ENCODE measurements at regions not wholly inside any gene's neighbourhood (a gene's known extent, or its start where the extent isn't known, plus 50 kb on each side); places are given as distances from the start of the nearest gene placed in this dataset.

DNA sequence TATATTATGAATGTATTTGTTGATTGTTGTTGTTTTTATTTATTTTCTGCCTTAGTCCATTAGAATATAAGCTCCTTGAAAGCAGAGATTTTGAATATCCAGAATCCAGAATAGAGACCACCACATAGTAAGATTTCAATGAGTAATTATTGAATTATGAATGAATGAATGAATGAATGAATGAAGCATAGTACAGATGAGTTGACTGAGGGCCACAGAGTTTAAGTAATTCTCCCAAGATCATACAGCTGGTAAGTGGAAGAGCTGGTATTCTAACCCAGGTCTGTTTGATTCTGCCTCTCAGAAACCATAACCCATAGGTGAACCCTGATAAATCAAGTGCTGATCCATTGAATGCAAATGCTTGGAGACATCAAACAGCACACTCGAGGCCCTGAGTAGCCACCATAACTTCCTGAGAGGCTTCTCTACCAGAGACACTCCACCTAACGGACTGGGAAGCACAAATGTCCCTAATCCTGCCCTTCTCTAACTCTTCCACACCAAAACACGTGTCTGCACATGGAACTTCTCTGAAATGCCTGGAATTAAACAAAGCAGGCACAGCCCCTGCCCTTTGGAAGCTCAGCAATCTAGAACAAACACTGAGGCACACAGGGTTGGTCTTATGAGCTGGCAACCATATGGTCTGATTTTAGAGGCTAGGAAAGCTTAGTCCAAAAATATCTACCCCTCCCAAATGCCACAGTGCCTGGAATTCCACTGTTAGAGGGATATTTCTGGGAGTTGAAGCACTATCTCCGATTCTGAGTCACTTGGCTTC is 190.1 kb downstream of the FOXO1 start:
- DNase-seq (ENCODE audit: low read depth) = peak; percentile 9

DNA sequence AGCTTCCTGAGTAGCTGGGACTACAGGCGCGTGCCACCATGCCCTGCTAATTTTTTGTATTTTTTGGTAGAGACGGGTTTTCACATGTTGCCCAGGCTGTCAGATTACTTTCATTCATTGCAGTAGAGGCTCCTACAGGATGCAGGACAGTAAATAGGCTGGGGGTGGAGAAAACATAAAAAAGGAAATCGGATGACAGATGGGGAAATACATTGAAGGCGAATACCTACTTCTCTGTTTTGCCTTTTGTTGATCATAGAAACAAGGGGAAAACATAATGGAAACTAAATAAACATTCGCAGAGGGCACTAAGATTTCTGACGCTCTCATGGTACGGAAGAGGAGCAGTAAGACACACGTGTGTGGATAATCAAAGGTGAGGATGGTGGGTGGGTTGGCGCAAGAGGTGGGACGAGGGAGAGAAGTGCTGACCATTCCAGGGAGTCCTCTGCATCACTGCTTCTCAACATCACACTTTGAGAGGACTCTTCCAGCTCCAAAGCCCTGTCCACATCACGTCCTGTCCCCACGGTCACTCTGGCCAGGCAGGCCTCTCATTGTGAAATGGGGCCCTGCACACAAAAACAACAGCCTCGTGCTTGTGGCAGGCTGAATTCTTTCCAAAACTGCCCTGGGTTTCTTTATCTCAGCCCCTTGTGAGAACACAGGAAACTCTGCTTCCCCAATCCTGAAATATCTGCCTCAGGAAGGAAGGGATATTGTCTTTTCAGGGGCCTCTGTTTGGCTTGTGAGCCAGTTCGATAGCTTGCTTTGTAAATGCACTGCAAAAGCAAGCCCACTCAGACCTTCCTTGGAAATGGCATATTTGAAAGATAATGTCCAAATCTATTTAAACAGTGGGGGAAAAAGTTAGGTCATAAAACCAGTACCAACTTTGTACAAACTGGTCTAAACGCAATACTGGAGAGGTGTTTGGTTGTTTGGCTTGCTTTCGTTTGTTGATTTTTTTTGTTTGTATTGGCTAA is 188.5 kb downstream of the FOXO1 start:
- DNase-seq (ENCODE audit: low read depth) = no peak

DNA sequence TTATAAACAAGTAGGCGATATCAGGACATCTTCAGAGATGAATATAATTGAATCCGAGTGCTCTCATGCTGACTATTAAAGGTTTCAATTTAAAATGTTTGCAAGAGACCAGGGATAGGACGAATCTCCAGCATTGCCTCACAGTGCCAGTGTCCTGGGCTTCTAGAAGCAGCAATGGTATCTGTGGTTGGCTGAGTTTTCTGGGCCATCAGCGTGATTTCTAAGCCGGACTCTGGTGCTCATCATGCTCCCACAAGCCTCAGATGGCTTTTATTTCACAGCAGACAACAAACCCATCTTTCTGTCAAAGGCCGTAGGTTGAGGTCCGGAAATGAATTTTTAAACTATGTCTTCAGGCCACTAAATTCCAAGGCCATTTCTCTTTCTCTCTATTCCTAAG is 187.7 kb downstream of the FOXO1 start:
- no peak for DNase-seq (ENCODE audit: low read depth)

DNA sequence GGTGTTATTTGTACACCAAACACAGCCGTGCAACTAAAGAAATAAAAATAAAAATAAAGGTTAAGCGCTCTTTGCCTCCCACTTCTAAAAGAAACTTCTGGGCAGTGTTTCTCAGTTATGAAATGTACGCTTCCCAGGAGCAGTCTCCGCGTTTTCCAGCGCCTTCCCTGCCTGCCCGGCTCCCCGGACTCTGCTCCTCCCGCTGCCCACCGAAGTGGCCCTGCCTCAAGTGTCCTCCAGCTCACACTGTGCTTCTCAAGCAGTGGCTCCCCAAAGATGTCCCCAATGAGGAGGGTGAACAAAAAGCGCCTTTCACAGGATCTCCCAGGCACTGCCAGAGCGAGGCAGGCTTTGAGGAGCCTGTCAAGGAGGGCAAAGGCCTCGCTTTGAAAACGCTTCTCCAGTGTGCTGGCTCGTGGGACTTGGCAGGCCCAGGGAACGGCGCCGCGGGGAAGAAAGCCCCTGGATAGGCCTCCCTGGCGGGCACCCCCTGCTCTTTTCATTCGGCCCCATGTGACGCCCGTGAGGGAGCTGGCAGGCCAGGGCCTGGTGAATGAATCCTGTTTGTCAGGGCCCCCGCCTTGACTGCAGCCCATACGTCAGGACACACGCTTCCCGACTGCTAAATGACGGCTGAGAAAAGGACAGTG is 187.1 kb downstream of the FOXO1 start:
- DNase-seq (ENCODE audit: low read depth) = no peak

DNA sequence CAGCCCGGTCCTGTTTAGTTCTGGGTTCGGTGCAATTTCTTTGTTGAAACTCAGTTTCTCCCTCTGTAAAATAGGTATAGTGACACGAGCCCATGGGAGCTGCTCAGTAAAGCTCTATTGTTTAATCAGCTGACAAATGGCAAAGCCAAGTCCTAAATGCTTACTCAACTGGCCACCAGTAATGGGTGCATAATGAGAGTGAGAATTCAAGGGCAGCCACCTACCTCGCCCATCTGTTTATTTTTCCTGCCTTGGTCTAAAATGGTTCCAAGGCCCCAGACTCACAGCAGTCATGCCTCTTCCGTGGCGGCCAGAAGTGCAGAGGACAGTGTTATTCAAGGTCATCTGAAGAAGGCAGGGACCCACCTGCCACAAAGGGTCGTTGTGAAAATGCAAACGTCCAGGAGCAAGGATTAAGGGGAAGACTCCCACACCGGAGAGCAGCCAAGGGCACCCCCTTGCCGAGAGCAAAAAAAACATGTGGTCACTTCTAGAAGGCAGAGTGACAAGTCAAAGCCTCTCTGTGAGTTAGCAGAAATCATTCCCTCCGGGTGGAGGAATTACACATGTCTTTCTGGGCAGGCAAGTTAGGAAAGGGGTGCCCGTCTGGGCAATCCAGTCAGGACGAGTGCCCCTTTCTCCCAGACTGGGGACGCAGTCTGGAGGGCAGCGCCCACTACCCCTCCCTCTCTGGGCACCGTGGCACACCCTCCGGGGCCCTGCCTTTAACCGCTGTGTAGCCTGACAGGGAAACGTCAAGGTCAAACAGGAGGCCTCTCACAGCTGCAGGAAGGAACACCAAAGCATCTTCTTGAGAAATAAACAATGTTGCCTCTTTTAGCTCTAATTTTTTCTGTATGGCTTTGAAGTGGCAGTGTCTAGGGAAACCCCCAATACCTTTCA is 186.2 kb downstream of the FOXO1 start:
- DNase-seq (ENCODE audit: low read depth) = no peak

DNA sequence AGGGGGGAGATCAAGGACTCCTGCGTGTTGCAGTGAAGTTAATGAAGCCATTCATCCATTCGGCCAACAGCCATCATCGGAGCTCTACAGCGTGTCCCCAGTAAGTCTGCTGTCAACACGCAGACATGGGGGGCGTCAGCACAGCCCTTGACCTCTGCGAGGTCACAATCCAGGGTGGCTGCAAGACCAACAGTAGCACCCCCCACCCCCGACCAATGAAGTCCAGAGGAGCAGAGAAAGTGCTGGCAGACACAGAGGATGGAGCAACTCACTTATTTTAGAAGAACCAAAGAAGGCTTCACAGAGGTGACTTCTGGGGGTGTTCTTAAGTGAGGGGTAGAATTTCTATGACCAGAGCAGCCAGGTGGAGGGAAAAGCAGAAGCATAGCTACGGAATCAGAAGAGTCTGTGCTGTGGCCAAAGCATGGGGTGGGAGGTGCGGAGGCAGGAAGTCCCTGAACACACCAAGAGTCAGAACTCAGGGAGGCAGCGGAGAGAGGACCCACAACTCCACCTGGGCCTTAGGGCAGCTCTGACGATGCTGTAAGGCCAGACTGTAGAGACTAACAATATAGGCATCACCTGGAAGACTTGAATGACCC is 185.4 kb downstream of the FOXO1 start:
- DNase-seq (ENCODE audit: low read depth) = no peak

DNA sequence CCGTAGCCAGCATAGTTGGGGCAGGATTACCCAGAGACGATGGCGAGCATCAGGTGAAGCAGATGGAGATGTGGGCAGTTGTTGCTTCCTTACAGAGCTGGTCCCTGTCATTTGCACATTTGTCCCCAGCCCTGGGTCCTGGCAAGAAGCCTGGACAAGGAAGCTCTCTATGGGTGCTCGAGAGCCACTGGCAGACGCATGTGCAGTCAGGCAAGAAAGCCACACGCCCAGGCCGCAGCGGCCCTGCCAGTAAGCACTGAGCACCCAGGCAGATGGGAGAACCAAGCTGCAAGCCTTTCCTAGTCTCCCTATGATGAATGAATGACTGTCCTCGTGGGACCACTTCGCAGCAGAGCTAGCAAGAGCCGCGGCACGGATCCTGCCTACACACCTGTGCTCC is 182.8 kb downstream of the FOXO1 start:
- no peak for DNase-seq (ENCODE audit: low read depth)

DNA sequence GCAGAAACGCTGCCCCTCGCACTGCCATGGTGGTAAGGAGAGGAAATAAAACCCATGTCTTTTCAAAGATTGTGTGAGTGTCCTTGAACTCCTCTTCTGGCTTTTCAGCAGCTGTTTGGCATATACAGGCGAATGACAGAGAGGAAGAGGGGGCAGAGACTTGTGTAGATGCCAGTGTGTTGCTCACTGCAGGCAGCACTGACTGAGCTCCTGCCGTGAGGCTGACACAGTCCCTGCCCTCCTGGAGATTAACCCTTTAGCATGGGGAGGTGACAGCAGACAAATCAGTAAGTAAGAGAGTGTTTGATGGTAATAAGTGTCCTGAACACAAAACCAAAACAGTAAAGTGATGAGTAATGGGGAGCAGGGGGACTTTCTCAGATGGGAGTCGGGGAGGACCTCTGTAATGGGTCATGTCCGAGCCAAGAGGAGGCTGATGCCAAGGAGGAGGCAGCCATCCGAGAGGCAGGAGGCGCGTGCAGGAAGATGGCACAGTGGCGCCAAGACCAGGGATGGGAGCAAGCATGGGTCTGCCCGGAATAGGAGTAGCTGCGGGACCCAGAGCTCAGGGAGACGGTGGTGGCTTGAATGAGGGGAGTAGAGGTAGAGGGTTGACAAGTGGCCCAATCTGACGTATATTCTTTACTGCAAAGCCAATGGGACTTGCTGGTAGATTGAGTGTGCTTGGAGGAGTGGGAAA is 182.2 kb downstream of the FOXO1 start:
- DNase-seq (ENCODE audit: low read depth) = no peak

DNA sequence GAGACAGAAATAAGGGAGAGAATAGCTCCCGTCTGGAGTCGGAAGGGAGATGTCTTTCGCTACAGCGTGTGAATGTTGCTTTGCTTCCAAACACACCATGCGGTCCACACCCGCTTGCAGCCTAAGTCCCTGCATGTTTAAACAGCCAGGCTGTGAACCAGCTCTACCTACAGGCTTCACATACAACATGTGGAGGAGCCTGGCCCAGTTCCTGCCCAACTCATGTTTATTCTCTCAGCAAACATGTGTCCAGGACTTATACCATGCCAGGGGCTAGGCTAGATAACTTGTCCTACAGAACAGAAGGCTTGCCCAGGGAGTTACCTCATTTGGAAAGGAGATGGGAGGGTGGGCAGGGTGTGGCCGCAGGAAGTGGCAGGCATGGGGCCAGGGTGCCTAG is 181.5 kb downstream of the FOXO1 start:
- no peak for DNase-seq (ENCODE audit: low read depth)

DNA sequence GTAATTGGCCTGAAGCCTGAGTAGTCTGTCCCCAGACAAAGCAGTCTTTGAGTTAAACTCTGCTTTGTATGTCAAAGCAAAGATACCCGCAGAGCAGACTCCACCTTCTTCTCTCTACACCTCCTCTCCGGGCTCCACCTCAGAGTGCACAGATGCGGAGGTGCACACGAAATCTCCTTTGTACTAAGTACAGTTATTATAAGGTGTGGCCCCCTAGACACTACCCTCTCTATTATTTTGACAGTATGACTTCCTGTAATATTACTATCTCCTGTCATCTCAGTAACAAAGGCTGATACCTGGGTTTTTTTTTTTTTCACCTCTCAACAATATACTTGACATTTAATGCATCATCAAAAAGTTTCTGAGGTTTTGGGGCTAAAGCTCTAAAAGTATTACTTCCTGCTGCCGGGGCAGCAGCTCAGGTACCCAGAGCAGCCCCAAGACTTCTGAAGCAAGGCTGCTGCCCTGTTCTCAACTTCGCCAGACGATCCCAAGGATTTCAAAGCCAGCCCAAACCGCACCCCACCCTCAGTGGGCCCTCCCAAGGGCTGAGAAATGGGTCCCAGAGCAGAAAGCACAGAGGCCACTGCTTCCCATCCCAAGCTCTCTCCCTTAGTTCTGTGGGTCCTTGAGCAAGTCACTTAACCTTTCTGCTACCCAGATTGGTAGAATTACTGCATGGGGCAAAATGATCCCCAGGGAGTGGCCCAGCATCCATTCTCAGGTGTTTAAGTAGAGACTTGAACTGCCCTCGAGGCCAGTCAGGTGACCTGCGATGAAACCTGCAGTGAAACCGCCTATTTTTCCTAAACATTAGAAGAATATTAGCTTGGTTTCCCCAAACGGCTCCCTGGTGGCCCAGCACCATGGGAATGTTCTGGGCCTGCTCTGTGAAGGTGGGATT is 180.6 kb downstream of the FOXO1 start:
- DNase-seq (ENCODE audit: low read depth) = no peak

DNA sequence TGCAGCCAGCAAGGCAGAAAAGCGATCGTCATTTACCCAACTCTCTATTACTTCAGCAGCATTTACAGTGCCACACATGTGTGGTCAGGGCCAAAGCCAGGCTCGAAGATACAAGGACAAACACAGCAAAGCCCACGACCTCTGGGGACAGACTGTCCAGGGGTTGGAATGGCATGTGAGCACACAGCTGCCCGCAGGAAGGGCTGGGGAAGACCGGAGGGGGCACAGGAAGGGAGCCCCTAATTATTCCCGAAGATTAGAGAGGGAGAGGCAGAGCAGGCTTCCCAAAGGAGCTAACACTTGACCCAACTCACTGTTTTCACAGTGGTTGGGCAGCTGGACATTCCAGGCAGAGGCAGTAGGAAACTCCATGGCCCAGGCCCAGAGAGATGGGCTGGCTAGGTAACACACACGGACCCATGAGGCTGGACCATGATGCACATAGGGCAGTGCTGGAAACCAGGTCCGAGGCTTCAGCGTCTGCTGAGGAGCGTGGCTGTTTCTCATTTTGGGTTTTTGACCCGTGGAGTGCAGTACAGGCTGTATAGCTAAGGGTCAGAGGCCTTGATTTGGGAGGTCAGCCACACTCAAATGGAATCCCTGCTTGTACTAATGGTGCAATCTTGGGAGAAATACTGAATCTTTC is 179.8 kb downstream of the FOXO1 start:
- DNase-seq (ENCODE audit: low read depth) = no peak

DNA sequence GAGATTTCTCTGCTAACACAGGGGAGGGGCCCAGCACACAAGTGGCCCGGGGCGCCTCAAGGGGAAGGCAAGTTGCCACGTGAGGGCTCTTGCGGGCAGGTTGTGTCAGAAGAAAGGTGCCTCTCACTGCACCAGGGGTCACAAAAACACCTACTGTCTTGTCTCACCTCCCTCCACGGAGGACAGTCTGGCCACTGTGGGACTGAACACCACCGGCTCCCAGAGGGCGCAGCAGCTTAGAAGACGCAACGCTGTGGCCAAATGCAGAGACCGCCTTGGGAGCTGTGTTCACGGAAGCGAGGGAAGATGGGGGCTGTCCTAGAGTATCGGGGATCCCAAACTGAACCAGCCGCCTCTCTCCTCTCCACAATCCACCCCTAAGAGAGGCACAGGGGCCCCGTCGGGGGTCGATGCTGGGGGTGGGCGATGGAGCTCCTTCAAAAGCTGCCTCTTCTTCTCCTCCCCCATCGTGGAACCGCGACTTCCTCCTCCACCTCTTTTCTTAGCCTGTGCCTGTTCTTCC is 177.5 kb downstream of the FOXO1 start:
- DNase-seq (ENCODE audit: low read depth) = no peak

DNA sequence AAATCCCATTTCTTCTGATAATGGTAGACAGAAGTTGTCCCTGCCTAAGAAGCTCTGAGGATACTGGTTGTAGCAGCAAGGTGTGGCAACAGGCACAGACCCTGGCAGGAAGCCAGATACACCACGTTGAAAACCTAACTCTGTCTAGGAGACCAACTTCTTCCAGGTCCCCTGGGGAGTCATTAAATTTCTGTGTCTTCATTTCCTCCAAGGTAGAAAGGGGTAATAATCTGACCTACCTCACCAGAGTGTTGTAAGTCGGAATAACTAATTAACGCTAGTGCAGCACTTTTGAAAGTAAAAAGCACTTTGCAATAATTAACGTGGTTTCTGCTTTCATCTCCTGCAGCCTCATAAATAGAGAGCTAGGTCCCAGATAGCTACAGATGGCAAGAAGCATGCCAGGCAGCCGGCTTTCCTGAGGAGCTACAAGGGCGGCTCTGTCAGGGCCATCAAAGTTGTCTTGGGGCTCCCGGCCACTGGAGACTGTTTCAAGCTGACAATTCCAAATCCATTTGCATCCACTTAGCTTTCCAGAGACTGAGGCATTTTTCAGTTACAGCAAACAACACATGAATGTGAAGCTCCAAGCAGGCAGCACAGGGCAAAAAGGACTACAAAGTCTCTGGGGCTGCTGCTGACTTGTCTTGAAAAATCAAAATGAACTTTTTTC is 176.2 kb downstream of the FOXO1 start:
- no peak for DNase-seq (ENCODE audit: low read depth)

DNA sequence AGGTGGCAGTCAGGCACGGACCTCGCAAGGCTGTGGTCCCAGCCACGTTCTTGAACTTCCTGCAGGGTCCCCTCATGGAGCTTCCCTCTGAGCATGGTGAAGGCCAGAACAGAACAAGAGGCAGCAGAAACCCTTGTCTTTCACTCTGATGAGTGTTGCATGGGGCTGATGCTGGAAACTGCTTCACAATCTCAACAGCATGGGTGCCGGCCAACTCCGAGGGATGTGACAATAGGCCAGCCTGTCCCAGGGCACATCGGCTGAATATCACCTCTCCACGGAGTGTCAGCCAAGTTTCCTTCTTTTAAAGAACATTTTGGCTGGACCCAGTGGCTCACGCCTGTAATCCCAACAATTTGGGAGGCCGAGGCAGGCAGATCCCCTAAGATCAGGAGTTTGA is 173.9 kb downstream of the FOXO1 start:
- DNase-seq (ENCODE audit: low read depth) = no peak

DNA sequence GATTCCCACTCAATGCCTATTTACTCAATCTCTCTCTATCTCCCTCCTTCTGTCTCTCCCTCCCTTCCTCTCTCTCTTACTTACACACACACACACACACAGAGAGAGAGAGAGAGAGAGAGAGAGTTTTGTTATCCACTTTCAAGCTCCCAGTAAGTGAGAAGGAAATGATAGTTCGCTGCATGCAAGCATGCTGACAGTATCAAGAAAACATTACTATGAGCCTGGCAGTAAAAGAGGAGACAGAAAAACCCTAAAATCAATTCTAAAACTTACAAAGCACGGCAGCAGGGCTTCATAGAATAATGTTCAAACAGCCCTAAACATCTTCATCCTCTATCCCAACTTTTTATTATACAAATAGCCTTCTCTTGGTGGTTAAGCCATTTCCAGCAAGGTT is 171.9 kb downstream of the FOXO1 start:
- no peak for DNase-seq (ENCODE audit: low read depth)

DNA sequence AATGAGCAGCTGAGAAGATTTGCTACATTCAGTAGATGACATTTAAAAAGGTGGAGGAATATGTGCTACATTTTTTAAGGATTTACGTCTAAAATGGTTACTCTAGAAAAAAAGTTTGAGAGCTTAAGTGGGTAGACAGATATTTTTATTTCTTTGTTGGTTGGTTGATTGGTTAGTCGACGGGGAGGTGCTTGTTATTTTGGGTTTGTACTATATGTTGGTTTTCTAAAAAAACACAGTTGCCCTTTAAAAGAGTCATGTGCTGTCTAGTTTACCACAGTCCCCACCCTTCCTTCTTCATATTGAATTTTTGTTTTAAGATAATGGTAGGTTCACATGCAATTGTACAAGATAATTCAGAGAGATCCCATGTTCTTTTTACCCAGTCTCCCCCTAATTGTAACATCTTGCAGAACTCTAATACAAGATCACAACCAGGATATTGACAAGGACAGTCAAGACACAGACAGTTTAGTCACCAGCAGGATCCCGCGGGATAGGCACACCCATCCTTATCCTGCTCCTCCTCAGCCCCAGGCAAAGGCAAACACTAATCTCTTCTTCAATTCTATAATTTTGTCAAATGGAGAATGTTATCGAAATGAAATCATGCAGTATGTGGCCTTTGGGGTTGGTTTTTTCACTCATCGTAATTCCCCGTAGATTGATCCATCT is 171.4 kb downstream of the FOXO1 start:
- DNase-seq (ENCODE audit: low read depth) = no peak

DNA sequence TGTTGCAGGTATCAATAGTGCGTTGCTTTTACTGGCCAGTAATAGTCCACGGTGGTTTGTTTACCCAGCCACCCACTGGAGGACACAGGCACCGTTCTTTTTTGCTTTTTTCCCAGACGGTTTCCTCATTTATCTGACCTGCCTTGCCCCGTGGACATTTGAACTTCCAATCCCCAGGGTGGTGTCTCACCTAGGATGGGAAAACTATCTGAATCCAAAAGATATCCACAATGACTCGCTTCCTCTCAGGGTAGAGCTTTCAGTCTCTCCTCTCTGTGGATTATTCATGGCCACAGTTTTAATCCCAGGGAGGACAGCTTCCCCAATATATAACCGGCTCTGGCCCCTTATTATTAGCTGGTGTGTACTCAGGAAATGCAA is 170.8 kb downstream of the FOXO1 start:
- DNase-seq (ENCODE audit: low read depth) = no peak
